PC-3 (cell line): ENCODE measurements at regions not wholly inside any gene's neighbourhood (a gene's known extent, or its start where the extent isn't known, plus 50 kb on each side); places are given as distances from the start of the nearest gene placed in this dataset.

Source experiments
- EZH2 ChIP-seq: fragments of 300-600 bp; sonication (generic); IDR thresholded peaks from one replicate; pipeline ENCODE4 v1.6.1; 2017; ENCODE audit warnings: antibody characterized with exemption, mild to moderate bottlenecking, low read length; ENCODE audit not compliant: unreplicated experiment
- EZH2phosphoT487 ChIP-seq: fragments of 300-600 bp; sonication (generic); IDR thresholded peaks from 2 replicates; pipeline ENCODE4 v1.6.1; 2018; ENCODE audit warnings: mild to moderate bottlenecking, antibody characterized with exemption, low read length, borderline replicate concordance
- TF ChIP-seq, protein P1 (sequence below): fragments of 300-600 bp; sonication (generic); conservative IDR thresholded peaks from 2 replicates; pipeline ENCODE4 v1.5.1; 2017; ENCODE audit warnings: antibody characterized with exemption, low read depth, mild to moderate bottlenecking, low read length

GRCh38 chr3:107450254-107450893 lies 72.4 kb upstream of the BBX start:
- TF ChIP-seq, protein P1, sequence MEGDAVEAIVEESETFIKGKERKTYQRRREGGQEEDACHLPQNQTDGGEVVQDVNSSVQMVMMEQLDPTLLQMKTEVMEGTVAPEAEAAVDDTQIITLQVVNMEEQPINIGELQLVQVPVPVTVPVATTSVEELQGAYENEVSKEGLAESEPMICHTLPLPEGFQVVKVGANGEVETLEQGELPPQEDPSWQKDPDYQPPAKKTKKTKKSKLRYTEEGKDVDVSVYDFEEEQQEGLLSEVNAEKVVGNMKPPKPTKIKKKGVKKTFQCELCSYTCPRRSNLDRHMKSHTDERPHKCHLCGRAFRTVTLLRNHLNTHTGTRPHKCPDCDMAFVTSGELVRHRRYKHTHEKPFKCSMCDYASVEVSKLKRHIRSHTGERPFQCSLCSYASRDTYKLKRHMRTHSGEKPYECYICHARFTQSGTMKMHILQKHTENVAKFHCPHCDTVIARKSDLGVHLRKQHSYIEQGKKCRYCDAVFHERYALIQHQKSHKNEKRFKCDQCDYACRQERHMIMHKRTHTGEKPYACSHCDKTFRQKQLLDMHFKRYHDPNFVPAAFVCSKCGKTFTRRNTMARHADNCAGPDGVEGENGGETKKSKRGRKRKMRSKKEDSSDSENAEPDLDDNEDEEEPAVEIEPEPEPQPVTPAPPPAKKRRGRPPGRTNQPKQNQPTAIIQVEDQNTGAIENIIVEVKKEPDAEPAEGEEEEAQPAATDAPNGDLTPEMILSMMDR, result no peak
- no peak for TF ChIP-seq EZH2phosphoT487
- TF ChIP-seq EZH2, result no peak
